ENCODE measurements at regions not wholly inside any gene's neighbourhood (a gene's known extent, or its start where the extent isn't known, plus 50 kb on each side); places are given as distances from the start of the nearest gene placed in this dataset.

DNA sequence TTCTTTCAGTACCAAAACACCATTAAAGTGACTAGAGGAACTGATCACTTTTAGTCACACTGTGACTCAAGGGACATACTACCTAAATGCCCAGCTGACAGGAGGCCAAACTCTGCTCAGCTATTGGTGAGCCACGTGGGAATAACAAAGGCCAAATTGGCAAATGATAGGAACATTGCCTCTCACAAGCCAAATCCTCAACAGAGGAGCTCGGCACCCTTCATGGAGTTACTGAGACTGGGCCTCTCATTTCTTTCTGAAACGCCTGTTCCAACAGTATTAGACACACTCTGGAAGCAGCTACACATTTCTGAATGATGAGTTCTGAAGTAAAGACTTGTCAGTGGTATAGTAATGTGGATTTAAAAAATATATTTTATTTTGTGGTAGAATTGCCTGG lies 166.0 kb upstream of the COL8A1 start:
- TF ChIP-seq, protein P1, sequence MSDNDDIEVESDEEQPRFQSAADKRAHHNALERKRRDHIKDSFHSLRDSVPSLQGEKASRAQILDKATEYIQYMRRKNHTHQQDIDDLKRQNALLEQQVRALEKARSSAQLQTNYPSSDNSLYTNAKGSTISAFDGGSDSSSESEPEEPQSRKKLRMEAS (IDR thresholded peaks at IDR 0.05): no peak
- no peak for TF ChIP-seq EP300 (IDR thresholded peaks at IDR 0.05; ENCODE audit: borderline replicate concordance)
- TF ChIP-seq RAD21 (IDR thresholded peaks at IDR 0.05; ENCODE audit: low read depth): no peak
- TF ChIP-seq CEBPB (IDR thresholded peaks at IDR 0.05): no peak
- TF ChIP-seq, protein P2, sequence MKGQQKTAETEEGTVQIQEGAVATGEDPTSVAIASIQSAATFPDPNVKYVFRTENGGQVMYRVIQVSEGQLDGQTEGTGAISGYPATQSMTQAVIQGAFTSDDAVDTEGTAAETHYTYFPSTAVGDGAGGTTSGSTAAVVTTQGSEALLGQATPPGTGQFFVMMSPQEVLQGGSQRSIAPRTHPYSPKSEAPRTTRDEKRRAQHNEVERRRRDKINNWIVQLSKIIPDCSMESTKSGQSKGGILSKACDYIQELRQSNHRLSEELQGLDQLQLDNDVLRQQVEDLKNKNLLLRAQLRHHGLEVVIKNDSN (IDR thresholded peaks at IDR 0.05): no peak

All from Ishikawa (cell line).